ENCODE measurements at regions not wholly inside any gene's neighbourhood (a gene's known extent, or its start where the extent isn't known, plus 50 kb on each side); places are given as distances from the start of the nearest gene placed in this dataset.

- intact Hi-C loops (cut with micrococcal nuclease), result loop anchor here (2.0 to 10.0 kb wide), 3 partner anchors 280 to 1247 kb away; partner anchors contain the start of genes GSE1, KIAA0513 and MTHFSD
Observed at GRCh38 chr16:85307552-85308364, 195.5 kb upstream of the CIBAR2 start.

GRCh38 chr16:85308611-85309540, 196.6 kb upstream of the CIBAR2 start:
- intact Hi-C loops (cut with micrococcal nuclease), result loop anchor here (5.0 to 10.0 kb wide), 2 partner anchors 282 to 1246 kb away; partner anchors contain the start of genes KIAA0513 and MTHFSD

- intact Hi-C loops (cut with micrococcal nuclease), result loop anchor here (2.0 to 10.0 kb wide), 4 partner anchors 245 to 1245 kb away; partner anchors contain the start of genes COX4I1, EMC8, KIAA0513 and MTHFSD
Observed at GRCh38 chr16:85309656-85310587, 197.7 kb upstream of the CIBAR2 start.

DNA sequence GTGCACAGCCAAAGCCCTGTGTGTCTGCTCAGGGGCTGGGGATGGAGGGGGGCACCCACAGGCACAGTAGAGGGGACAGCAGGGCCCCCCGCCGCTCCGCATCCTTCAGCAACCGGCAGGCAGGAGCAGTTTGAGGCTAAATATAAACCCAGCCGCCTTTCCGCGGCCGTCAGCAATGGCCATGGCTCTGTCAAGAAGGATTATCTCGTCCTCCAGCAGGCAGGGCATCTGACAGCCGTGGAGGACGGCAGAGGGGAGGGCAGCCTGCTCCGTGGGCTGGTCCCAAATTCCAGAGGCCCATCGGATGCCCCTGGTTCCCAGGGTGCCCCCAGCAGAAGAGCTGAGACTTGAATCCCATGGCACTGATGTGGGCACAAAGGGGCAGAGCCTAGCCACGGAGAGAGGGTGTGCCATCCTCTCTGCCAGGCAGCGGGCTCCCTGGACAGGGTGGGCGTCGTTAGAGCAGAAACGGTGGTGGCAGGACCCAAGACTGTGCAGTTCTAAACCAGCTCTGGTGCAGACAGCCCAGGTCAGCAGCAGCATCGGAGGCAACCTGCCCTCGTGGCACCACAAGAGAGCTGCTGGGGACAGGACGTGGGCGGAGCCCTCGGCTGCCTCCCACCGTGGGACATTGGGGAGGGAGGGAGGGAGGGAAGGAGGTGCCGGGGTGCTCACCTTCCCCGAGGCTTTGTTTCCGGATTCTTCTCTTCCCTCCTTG, 198.8 kb upstream of the CIBAR2 start:
- intact Hi-C loops (cut with micrococcal nuclease), result loop anchor here (2.0 kb wide), 2 partner anchors 244 to 488 kb away; partner anchors contain the start of genes COX4I1 and EMC8

- intact Hi-C loops (cut with micrococcal nuclease), result loop anchor here (2.0 kb wide), 2 partner anchors 243 to 487 kb away; partner anchors contain the start of genes COX4I1 and EMC8
Observed at GRCh38 chr16:85311741-85312140, 199.5 kb upstream of the CIBAR2 start.

GRCh38 chr16:85312174-85312573, 199.9 kb upstream of the CIBAR2 start:
- intact Hi-C loops (cut with micrococcal nuclease), result no loop called here

DNA sequence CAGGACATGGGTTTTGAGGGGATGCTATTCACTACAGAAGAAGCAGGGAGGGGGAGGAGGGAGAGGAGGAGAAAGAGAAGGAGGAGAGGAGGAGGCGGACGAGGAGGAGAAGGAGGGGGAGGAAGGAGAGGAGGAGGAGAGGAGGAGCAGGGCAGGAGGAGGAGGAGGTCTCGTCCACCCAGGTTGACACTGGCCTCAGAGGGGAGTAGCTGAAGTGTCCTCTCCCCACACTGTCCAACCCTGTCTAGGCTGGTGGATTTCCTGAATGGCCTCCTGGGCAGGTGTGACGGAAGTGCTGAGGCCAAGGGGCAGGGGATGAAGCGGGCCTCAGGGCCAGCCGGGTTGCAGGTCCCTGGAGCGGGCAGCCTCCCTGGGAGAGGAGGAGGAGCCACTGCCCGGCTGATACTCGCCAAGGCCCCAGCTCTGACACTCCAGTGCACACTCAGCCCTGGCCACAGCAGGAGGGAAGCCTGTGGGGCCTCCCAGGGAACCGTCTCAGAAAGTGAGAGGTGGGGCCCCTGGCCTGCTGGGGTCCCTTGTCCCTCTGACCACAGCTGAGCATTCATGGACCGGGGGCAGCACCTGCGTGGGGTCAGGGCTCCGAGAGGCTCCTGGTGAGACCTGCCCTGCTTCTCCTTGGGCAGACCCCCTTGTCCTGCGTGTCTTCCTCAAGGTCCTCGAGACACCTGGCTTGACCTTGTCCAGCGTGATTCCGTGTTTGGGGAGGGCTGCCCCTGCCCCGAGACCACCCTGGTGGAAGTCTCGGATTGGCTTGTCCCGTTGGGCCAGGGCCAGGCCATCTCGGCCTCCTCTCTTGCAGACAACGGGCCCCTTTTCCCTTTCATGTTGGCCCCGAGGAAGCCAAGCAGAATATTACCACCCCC, 200.6 kb upstream of the CIBAR2 start:
- intact Hi-C loops (cut with micrococcal nuclease), result no loop called here

DNA sequence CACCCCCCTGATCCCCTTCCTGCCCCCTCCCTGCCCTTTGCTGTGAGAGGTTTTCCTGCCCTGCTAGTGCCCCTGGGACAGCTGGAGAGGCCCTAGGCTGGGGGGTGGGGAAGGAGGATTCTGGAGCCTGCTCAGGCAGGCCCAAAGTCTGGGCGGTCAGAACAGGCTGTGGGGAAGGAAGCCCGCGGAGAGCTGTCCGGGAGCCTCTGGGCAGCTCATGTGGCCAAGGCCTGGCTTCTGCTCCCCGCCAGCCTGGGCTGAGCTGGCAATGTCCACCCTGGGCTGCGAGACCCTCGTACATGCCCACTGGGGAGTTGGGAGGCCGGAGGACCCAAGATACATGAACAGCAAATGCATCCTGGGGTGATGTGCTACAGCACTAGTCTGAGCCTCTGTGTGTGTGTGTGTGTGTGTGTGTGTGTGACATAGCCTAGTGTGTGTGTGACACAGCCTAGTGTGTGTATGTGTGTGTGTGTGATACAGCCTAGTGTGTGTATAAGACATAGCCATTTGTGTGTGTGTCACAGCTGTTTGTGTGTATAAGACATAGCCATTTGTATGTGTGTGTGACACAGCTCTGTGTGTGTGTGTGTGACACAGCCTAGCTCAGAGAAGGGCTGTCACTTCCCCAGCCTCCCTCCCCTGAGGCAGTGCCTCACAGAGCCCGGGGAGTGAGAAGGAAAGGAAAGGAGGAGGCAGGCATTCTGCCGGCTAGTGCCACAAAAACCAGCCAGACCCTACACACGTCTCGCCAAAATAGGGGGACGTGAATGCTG, 201.4 kb upstream of the CIBAR2 start:
- intact Hi-C loops (cut with micrococcal nuclease), result no loop called here

- intact Hi-C loops (cut with micrococcal nuclease), result no loop called here
Observed at GRCh38 chr16:85314512-85314971, 202.3 kb upstream of the CIBAR2 start.

DNA sequence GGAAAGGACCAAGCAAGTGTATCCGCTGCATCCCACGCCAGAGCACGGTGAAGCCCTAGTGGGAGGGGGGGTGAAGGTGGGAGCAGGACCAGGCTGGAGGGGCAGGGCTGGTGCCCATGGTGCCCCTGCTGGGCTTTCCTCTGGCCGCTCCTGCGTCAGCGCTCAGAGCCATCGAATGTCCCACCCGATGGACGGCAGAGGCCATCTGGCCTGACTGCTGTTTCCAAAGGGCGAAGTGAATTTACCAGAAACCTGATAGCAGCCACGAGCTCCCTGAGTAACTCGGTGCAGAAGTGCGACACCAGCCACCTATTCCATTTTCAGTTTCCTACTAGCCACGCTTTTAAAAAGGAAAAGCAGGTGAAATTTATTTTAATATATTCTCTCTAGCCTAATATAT, 203.6 kb upstream of the CIBAR2 start:
- intact Hi-C loops (cut with micrococcal nuclease), result no loop called here

- intact Hi-C loops (cut with micrococcal nuclease), result no loop called here
Observed at GRCh38 chr16:85316321-85316919, 204.1 kb upstream of the CIBAR2 start.

GRCh38 chr16:85316944-85317343, 204.7 kb upstream of the CIBAR2 start:
- intact Hi-C loops (cut with micrococcal nuclease), result no loop called here

DNA sequence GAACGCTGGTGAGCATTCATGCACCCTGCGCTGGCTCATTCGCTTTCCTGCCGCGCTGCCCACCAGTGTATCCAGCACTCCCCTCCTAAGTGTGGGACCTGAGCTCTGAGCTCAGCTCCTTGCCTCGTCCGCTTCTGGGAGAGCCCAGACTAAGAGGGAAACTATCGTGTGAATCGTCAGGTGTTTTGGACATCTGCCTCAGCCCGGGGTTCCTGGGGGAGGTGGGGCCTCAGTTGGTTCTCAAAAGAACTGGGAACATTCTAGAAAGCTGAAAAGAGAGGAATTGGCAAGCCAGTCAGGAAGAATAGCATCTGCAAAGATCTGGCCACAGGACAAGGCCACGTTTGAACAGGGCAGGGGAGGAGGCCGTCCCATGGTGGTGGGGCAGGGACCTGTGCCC, 205.4 kb upstream of the CIBAR2 start:
- intact Hi-C loops (cut with micrococcal nuclease), result no loop called here

GRCh38 chr16:85319208-85319983, 207.1 kb upstream of the CIBAR2 start:
- intact Hi-C loops (cut with micrococcal nuclease), result no loop called here

DNA sequence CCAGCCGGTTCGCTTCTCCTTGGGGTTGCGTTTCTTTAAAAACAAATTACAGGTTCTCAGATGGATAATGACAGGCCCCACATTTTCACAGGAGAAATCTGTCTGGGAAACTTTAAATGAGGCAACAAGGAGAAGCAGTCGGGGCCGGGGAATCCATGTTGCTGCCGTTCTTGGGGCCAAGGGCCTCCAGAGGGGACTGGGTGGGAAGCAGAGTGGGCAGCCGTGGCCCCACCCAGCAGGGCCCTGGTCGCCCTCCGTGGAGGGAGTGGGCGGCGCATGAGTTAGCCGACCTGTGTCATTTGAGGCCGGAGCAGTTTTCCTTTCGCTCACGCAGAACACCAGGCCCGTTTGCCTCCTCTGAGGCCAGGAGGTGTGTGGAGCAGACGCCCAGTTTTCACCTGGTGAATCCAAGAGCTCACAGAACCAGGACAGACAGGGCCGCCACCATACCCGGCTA, 207.7 kb upstream of the CIBAR2 start:
- intact Hi-C loops (cut with micrococcal nuclease), result no loop called here

GRCh38 chr16:85320677-85321385, 208.6 kb upstream of the CIBAR2 start:
- intact Hi-C loops (cut with micrococcal nuclease), result no loop called here
